HCT116 (cell line): ENCODE measurements at regions not wholly inside any gene's neighbourhood (a gene's known extent, or its start where the extent isn't known, plus 50 kb on each side); places are given as distances from the start of the nearest gene placed in this dataset.

Source experiments
- ATF3 ChIP-seq: IDR thresholded peaks from 2 replicates; pipeline ENCODE4 v1.6.1; 2012
- CEBPB ChIP-seq: IDR thresholded peaks from 2 replicates; pipeline ENCODE4 v1.6.1; 2012; ENCODE audit warnings: low read depth
- CTCF ChIP-seq, 3 experiments: fragments of 200-600 bp in 1 of 3; sonication (generic) in 1 of 3; IDR thresholded peaks in 2 of 3; conservative IDR thresholded peaks in 1 of 3; 2 replicates each; pipeline ENCODE4 v1.5.1; 2012 to 2017; ENCODE audit warnings: low read depth in 2 of 3, low read length in 2 of 3, antibody characterized with exemption in 1 of 3, borderline replicate concordance in 1 of 3, control low read depth in 1 of 3, mild to moderate bottlenecking in 1 of 3, mixed read lengths in 1 of 3, mixed run types in 1 of 3, moderate library complexity in 1 of 3; ENCODE audit not compliant: insufficient read depth in 1 of 3
- EGR1 ChIP-seq: IDR thresholded peaks from 2 replicates; pipeline ENCODE4 v1.6.1; 2012; ENCODE audit warnings: low read depth
- EZH2 ChIP-seq: fragments of 200-600 bp; sonication (generic); IDR thresholded peaks from 2 replicates; pipeline ENCODE4 v1.6.1; 2017; ENCODE audit warnings: antibody characterized with exemption, mixed run types
- EZH2phosphoT487 ChIP-seq: fragments of 200-600 bp; IDR thresholded peaks from 2 replicates; pipeline ENCODE4 v1.6.1; 2018; ENCODE audit warnings: antibody characterized with exemption, borderline replicate concordance
- MAX ChIP-seq: IDR thresholded peaks from 2 replicates; pipeline ENCODE4 v1.6.1; 2012
- POLR2A ChIP-seq: IDR thresholded peaks from 2 replicates; pipeline ENCODE4 v1.7.0; 2011; ENCODE audit warnings: borderline replicate concordance; ENCODE audit not compliant: insufficient read depth, insufficient read length; ENCODE audit errors: extremely low read depth
- POLR2AphosphoS5 ChIP-seq: IDR thresholded peaks from 2 replicates; pipeline ENCODE4 v1.6.1; 2011; ENCODE audit warnings: mild to moderate bottlenecking, low read depth, low read length, moderate library complexity
- RAD21 ChIP-seq: IDR thresholded peaks from 2 replicates; pipeline ENCODE4 v1.6.1; 2012; ENCODE audit warnings: low read depth, mild to moderate bottlenecking
- REST ChIP-seq: IDR thresholded peaks from 2 replicates; pipeline ENCODE4 v1.6.1; 2012; ENCODE audit warnings: low read depth
- SP1 ChIP-seq: IDR thresholded peaks from 2 replicates; pipeline ENCODE4 v1.6.1; 2012; ENCODE audit warnings: low read depth
- SRF ChIP-seq: IDR thresholded peaks from 2 replicates; pipeline ENCODE4 v1.6.1; 2012; ENCODE audit warnings: low read depth
- ZFX ChIP-seq: fragments of 450-650 bp; IDR thresholded peaks from 2 replicates; pipeline ENCODE4 v1.6.1; 2017

GRCh38 chr6:166806217-166806838 lies 150.0 kb downstream of the RNASET2 start:
- TF ChIP-seq EGR1, result no peak
- TF ChIP-seq SRF, result no peak
- no peak for TF ChIP-seq ZFX
- no peak for TF ChIP-seq CTCF (IDR thresholded peaks at IDR 0.05 in 2 of 3, conservative IDR thresholded peaks at IDR 0.05 in 1 of 3; ENCODE audit: borderline replicate concordance in 1 of 3, insufficient read depth in 1 of 3, low read depth in 2 of 3, low read length in 2 of 3)
- no peak for TF ChIP-seq CEBPB
- TF ChIP-seq POLR2AphosphoS5, result no peak
- no peak for TF ChIP-seq SP1
- no peak for TF ChIP-seq EZH2phosphoT487
- TF ChIP-seq REST, result no peak
- no peak for TF ChIP-seq EZH2
- no peak for TF ChIP-seq POLR2A
- no peak for TF ChIP-seq MAX
- TF ChIP-seq ATF3, result no peak
- no peak for TF ChIP-seq RAD21
